Ovary (tissue), 7 donors: ENCODE measurements at regions not wholly inside any gene's neighbourhood (a gene's known extent, or its start where the extent isn't known, plus 50 kb on each side); places are given as distances from the start of the nearest gene placed in this dataset.

ENCODE experiments used
- DNase-seq, 5 donors: peaks; one replicate each; pipeline ENCODE4 v3.0.0-alpha.2; 2019 to 2020
- H3K27ac ChIP-seq, 2 donors: fragments of 200-600 bp; one replicate each; pipeline versions ENCODE4 v1.5.1 to v1.8.0; 2019 to 2022
- H3K27me3 ChIP-seq: fragments of 200-600 bp; one replicate; pipeline ENCODE4 v1.8.0; 2022
- H3K36me3 ChIP-seq: fragments of 200-600 bp; sonication (generic); one replicate; pipeline ENCODE4 v1.5.1; 2019
- H3K4me1 ChIP-seq: one replicate; pipeline ENCODE4 v1.8.1; 2013; ENCODE audit warnings: mild to moderate bottlenecking, moderate library complexity; ENCODE audit not compliant: insufficient read depth
- H3K4me3 ChIP-seq: fragments of 200-600 bp; sonication (generic); one replicate; pipeline ENCODE4 v1.5.1; 2017
- H3K9me3 ChIP-seq, 2 donors: fragments of 200-600 bp in 1 of 2; sonication (generic) in 1 of 2; one replicate each; pipeline versions ENCODE4 v1.5.1 to v1.8.1; 2013 to 2019; ENCODE audit warnings: mild to moderate bottlenecking in 1 of 2, moderate library complexity in 1 of 2
- CTCF ChIP-seq, 3 donors: fragments of 450-650 bp in 2 of 3; fragments of 200-600 bp in 1 of 3; IDR thresholded peaks; one replicate each; pipeline versions ENCODE4 v1.5.1 to v1.8.0; 2016 to 2022; ENCODE audit warnings: antibody characterized with exemption in 3 of 3, mild to moderate bottlenecking in 1 of 3
- EP300 ChIP-seq: sonication (generic); formaldehyde crosslinking; IDR thresholded peaks from one replicate; pipeline ENCODE4 v1.6.1; 2017; ENCODE audit warnings: antibody characterized with exemption
- POLR2A ChIP-seq: fragments of 450-650 bp; IDR thresholded peaks from one replicate; pipeline ENCODE4 v1.6.1; 2017; ENCODE audit warnings: antibody characterized with exemption, mild to moderate bottlenecking, moderate library complexity
- WGBS, 3 donors: extraction: QIAGEN DNeasy Blood & Tissue Kit in 1 of 3; methylation state at CpG; one replicate each; pipeline versions ENCODE4 v1.1.5 to v1.1.7; 2013 to 2017; 5-methylcytosine and 5-hydroxymethylcytosine counted together
- intact Hi-C, 4 donors: fragments of 100-400 bp; cut with DNase I; formaldehyde crosslinking; loops; one replicate each; pipeline versions ENCODE4 v1.11.0 to v1.15.1; 2022 to 2023
- donor health status: DM: no; HTN: no; CAD: no; lungs with moderate emphysema.
- donor health status: DM: no; HTN: no; CAD: no.
- donor health status: Bipolar disorder and iron deficiency.
- donor health status: DM: no; HTN: no; CAD: no.
- donor health status: DM: yes; HTN: yes; CAD: no.

GRCh38 chr5:163772241-163772640 lies 266.8 kb downstream of the MAT2B start:
- no peak overlapping the region for H3K27ac ChIP-seq
- 77 to 81% (median 79%) methylated on average over 1 of the region's 1 CpG for WGBS, 3 donors
- no peaks in the 10 kb centered on the region for H3K4me1 ChIP-seq
- H3K4me3 ChIP-seq = no peak overlapping the region
- H3K27me3 ChIP-seq = no peaks in the 10 kb centered on the region
- DNase-seq = no peak
- intact Hi-C loops = no loop called here
- H3K36me3 ChIP-seq = no peaks in the 10 kb centered on the region
- no peaks in the 10 kb centered on the region for H3K9me3 ChIP-seq
- no peak for TF ChIP-seq CTCF (IDR thresholded peaks at IDR 0.05)
- TF ChIP-seq EP300 = no peak
- no peak for TF ChIP-seq POLR2A

DNA sequence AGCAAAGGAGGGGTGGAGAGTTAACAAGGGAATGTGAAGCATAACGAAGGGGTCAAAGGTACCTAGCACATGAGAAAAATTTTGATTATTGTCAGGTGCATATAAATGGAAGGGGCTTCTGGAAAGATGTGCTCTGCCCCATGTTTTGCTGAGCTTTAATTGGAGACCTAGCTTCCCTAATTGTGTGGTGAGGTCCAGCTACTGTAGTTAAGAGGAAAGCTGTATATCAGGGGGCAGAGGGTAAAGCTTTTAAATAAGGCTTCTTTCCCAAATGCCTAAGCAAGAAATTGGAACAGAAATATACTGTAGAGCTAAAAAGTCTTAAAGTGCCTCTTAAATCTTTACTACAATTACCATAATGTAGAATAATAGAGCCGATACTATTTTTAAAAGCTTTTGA lies 267.2 kb downstream of the MAT2B start:
- WGBS, 3 donors = 32 to 38% (median 37%) methylated on average over 2 of the region's 2 CpGs
- Histone ChIP-seq H3K36me3 (no peaks in the 10 kb centered on the region), H3K27me3 (no peaks in the 10 kb centered on the region), H3K9me3 (no peaks in the 10 kb centered on the region), H3K27ac (no peak overlapping the region), H3K4me3 (no peak overlapping the region), H3K4me1 (no peaks in the 10 kb centered on the region)
- intact Hi-C loops = no loop called here
- TF ChIP-seq CTCF (IDR thresholded peaks at IDR 0.05) = no peak
- no peak for TF ChIP-seq POLR2A
- no peak for TF ChIP-seq EP300
- no peak for DNase-seq

DNA sequence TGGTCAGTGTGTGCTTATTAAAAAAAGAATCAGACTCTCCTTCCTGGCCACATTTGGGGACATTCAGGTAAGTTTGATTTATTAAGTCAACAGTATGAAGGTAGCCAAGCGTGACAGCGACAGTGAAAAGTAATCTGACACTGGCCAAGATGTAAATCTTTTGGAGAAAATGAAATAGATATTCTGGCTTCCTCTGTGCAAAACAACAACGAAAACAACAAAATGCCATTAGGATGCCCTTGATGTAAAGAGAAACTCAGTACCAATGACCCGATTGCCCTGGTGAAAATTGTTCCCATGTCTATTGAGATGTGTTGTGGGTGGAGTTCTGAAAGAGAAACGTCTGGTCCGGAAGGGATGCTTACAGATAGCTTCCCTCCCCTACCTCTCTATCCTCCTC lies 267.8 kb downstream of the MAT2B start:
- WGBS, 3 donors = 51 to 60% (median 55%) methylated on average over 6 of the region's 6 CpGs
- Histone ChIP-seq H3K9me3 (no peaks in the 10 kb centered on the region), H3K27ac (no peak overlapping the region), H3K27me3 (no peaks in the 10 kb centered on the region), H3K4me1 (no peaks in the 10 kb centered on the region), H3K36me3 (no peaks in the 10 kb centered on the region), H3K4me3 (no peak overlapping the region)
- TF ChIP-seq POLR2A (no peak), EP300 (no peak), CTCF (IDR thresholded peaks at IDR 0.05) (no peak)
- no peak for DNase-seq
- intact Hi-C loops = no loop called here

GRCh38 chr5:163789870-163790269 lies 284.5 kb downstream of the MAT2B start:
- Histone ChIP-seq H3K27me3 (no peaks in the 10 kb centered on the region), H3K27ac (no peak overlapping the region), H3K36me3 (no peaks in the 10 kb centered on the region), H3K4me1 (no peaks in the 10 kb centered on the region), H3K4me3 (no peak overlapping the region), H3K9me3 (no peaks in the 10 kb centered on the region)
- intact Hi-C loops = no loop called here
- WGBS, 3 donors = 76 to 78% (median 77%) methylated on average over 3 of the region's 3 CpGs
- no peak for DNase-seq
- TF ChIP-seq POLR2A = no peak
- TF ChIP-seq CTCF (IDR thresholded peaks at IDR 0.05) = no peak
- no peak for TF ChIP-seq EP300

GRCh38 chr5:163790497-163790896 lies 285.1 kb downstream of the MAT2B start:
- TF ChIP-seq POLR2A = no peak
- no peak for TF ChIP-seq CTCF (IDR thresholded peaks at IDR 0.05)
- no peak for TF ChIP-seq EP300
- Histone ChIP-seq H3K36me3 (no peaks in the 10 kb centered on the region), H3K4me3 (no peak overlapping the region), H3K27me3 (no peaks in the 10 kb centered on the region), H3K9me3 (no peaks in the 10 kb centered on the region), H3K4me1 (no peaks in the 10 kb centered on the region), H3K27ac (no peak overlapping the region)
- no peak for DNase-seq
- intact Hi-C loops = no loop called here
- 69 to 90% (median 76%) methylated on average over 2 of the region's 2 CpGs for WGBS, 3 donors
